Motor neuron (in vitro differentiated cells): ENCODE measurements at regions not wholly inside any gene's neighbourhood (a gene's known extent, or its start where the extent isn't known, plus 50 kb on each side); places are given as distances from the start of the nearest gene placed in this dataset.
"Not testable (repeated sequence)": the region's sequence is repeated elsewhere in the genome, so short reads cannot be mapped to it uniquely, and the experiment has no call there.

Source experiments
- ATAC-seq, 8 experiments: fragments of 200-7000 bp; cut with Tn5 transposase; replicated peaks in 6 of 8; 2 replicates each; pipeline ENCODE4 v1.8.0; 2021; ENCODE audit warnings: mild to moderate bottlenecking in 8 of 8, moderate library complexity in 8 of 8
- H3K27ac ChIP-seq, 2 donors: fragments of 250-450 bp; sonication (Bioruptor Pico); 2 replicates each; pipeline ENCODE4 v1.9.0; 2021; ENCODE audit warnings: antibody characterized with exemption in 2 of 2, mild to moderate bottlenecking in 2 of 2, moderate library complexity in 1 of 2
- H3K4me1 ChIP-seq, 2 donors: fragments of 250-450 bp; sonication (Bioruptor Pico); replicated peaks in 1 of 2; 2 replicates each; pipeline ENCODE4 v1.6.1; 2021; ENCODE audit warnings: antibody characterized with exemption in 2 of 2, mild to moderate bottlenecking in 2 of 2, moderate library complexity in 1 of 2
- H3K4me3 ChIP-seq, 5 donors: fragments of 250-450 bp; sonication (Bioruptor Pico); 2 replicates each; pipeline ENCODE4 v1.9.0; 2021; ENCODE audit warnings: antibody characterized with exemption in 5 of 5, mild to moderate bottlenecking in 5 of 5, moderate library complexity in 4 of 5
- WGBS, 10 experiments: fragments of 450-650 bp; shearing (Covaris generic); methylation state at CpG; one replicate each; pipeline ENCODE4 v1.0.0; 2022; 5-methylcytosine and 5-hydroxymethylcytosine counted together
- in situ Hi-C, 9 experiments: fragments of 400-800 bp; cut with MboI; loops; one replicate each; pipeline ENCODE4 v1.15.0; 2021; ENCODE audit warnings: low sequenced_read_pairs in 9 of 9, low pct_unique_long_range_greater_than_20kb in 2 of 9; ENCODE audit not compliant: unreplicated experiment in 9 of 9

GRCh38 chr15:29648415-29648814 lies 173.9 kb downstream of the TJP1 start:
- WGBS, 10 experiments = 14 to 93% (median 70%) methylated on average over 1 to 3 of the region's 5 CpGs; no CpG with 5 or more reads in 2 of the 10 experiments
- H3K4me3 ChIP-seq, in situ Hi-C loops: not testable (repeated sequence)

GRCh38 chr15:29645841-29646240 lies 176.4 kb downstream of the TJP1 start:
- ATAC-seq = peak in 3 of 8 experiments; percentile 67 to 77 (median 70)
- Histone ChIP-seq H3K4me1 (peaks cover 0 to 3% of the 10 kb centered on the region in 2 donors), H3K27ac (no peak overlapping the region), H3K4me3 (no peak overlapping the region)
- 14 to 100% (median 75%) methylated on average over 1 to 3 of the region's 3 CpGs; no CpG with 5 or more reads in 5 of the 10 experiments for WGBS, 10 experiments
- in situ Hi-C loops = no loop called here

More at GRCh38 chr15:29648415-29648814, 173.9 kb downstream of the TJP1 start:
- not testable (repeated sequence) for H3K27ac ChIP-seq, H3K4me1 ChIP-seq, ATAC-seq

GRCh38 chr15:29644361-29644760 lies 177.9 kb downstream of the TJP1 start:
- H3K4me1 ChIP-seq, H3K27ac ChIP-seq, H3K4me3 ChIP-seq, in situ Hi-C loops, ATAC-seq: not testable (repeated sequence)
- WGBS, 10 experiments = 54 to 99% (median 84%) methylated on average over 3 to 10 of the region's 12 CpGs; no CpG with 5 or more reads in 1 of the 10 experiments

- no peak overlapping the region for H3K27ac ChIP-seq
- peak in 5 of 8 experiments; percentile 43 to 65 (median 44) for ATAC-seq
- H3K4me1 ChIP-seq = peaks cover 10 to 15% of the 10 kb centered on the region in 2 donors
- 0 to 86% (median 47%) methylated on average over 1 to 4 of the region's 4 CpGs for WGBS, 10 experiments
- in situ Hi-C loops = no loop called here
- H3K4me3 ChIP-seq = no peak overlapping the region
These were observed 183.5 kb downstream of the TJP1 start for GRCh38 chr15:29638781-29639180.

DNA sequence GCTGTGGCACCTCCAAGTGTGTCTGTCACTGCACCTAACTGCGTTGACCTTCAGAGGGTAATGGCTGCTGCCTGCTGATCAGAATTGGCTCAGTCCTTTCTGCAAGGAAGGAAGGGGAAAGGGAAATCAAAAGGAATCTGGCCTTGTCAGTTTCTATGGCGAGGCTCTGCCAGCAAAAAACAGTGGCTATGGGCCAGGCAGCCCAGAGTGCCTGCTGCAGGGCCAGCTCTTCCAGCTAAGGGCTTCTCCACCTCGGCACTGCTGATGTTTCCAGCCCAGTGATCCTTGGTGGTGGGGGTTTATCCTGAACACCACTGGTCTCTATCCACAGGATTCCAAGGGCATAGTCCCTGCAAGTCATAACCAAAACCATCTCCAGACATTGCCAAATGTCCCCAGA lies 184.3 kb downstream of the TJP1 start:
- no peak overlapping the region for H3K4me3 ChIP-seq
- no peak for ATAC-seq

DNA sequence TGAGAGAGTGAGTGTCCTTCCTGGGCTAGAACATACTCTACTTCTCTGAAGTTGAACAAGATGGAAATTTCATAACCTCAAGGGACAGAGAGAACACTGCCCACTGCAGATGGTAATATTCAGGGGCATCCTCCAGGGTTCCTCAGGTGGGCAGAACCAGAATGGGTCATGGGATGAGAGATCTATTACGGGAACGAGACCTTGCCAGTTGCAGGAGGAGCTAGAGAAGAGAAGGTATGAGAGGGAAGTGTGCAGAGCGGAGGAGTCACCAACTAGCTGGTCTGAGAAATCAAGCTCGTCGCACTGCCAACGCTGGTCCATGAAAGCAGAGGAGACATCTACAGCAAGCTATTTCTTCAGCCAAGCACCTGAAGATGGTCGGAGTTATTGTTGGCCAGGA lies 184.7 kb downstream of the TJP1 start:
- in situ Hi-C loops = no loop called here
- ATAC-seq = no peak
- H3K4me1 ChIP-seq = peaks cover 10 to 15% of the 10 kb centered on the region in 2 donors
- WGBS, 10 experiments = 51 to 100% (median 76%) methylated on average over 1 to 7 of the region's 7 CpGs; no CpG with 5 or more reads in 3 of the 10 experiments
- H3K27ac ChIP-seq = no peak overlapping the region
- no peak overlapping the region for H3K4me3 ChIP-seq

More for the DNA sequence above, 184.3 kb downstream of the TJP1 start:
- 0 to 100% (median 83%) methylated on average over 1 to 2 of the region's 3 CpGs; no CpG with 5 or more reads in 5 of the 10 experiments for WGBS, 10 experiments
- in situ Hi-C loops = no loop called here
- peaks cover 10 to 15% of the 10 kb centered on the region in 2 donors for H3K4me1 ChIP-seq
- no peak overlapping the region for H3K27ac ChIP-seq

DNA sequence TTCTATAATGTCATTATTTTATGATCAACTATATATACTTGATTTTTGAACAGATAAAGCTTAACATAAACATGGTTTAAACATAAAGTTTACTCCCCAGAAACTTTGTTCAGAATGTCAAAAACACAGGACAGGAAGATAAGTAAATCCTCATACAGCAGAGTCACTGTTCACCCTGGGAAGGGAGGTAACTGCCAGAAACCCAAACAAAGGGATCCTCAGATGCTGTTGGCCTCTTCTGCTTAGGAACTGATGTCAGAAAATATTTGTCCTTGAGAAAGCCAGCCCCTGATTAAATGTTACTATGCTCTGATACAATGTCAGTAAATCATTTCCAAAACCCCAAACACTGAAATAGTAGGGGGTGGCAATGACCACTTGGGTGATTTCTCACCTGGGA lies 185.3 kb downstream of the TJP1 start:
- Histone ChIP-seq H3K4me1 (peaks cover 10 to 15% of the 10 kb centered on the region in 2 donors), H3K27ac (no peak overlapping the region), H3K4me3 (no peak overlapping the region)
- in situ Hi-C loops = no loop called here
- ATAC-seq = peak in 1 of 8 experiments; percentile 26

DNA sequence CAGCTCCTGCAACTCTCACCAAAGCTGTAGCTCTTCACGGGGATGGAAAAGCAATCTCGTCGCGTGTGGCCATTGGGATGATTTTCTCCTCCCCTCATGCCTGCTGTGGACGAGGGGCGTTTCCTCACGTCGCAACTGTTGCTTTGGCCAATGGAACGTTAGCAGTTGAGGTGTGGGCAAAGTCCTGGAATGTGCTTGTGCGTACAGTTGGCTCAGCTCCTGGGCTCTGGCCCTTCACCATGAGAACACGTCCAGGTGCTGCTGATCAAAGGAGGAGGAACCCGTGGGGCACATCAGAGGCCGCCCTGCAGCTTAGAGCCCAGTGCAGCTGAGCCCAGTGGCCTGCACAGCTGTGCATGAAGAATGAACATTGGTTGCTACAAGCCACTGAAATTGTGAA lies 186.1 kb downstream of the TJP1 start:
- in situ Hi-C loops = no loop called here
- peaks cover 10 to 15% of the 10 kb centered on the region in 2 donors for H3K4me1 ChIP-seq
- WGBS, 10 experiments = 0 to 90% (median 54%) methylated on average over 4 to 12 of the region's 13 CpGs; no CpG with 5 or more reads in 3 of the 10 experiments
- ATAC-seq = peak in 2 of 8 experiments; percentile 41 to 54
- H3K4me3 ChIP-seq = no peak overlapping the region
- H3K27ac ChIP-seq = peak overlapping the region; percentile 28 to 66

- H3K4me3 ChIP-seq = no peak overlapping the region
- in situ Hi-C loops = no loop called here
- H3K4me1 ChIP-seq = peaks cover 10 to 15% of the 10 kb centered on the region in 2 donors
- H3K27ac ChIP-seq = peak overlapping the region; percentile 66 to 73
- ATAC-seq = peak in 5 of 8 experiments; percentile 75 to 91 (median 88)
- WGBS, 10 experiments = 0 to 69% (median 48%) methylated on average over 2 to 5 of the region's 9 CpGs; no CpG with 5 or more reads in 3 of the 10 experiments
These were observed 186.7 kb downstream of the TJP1 start for GRCh38 chr15:29635513-29636098.

DNA sequence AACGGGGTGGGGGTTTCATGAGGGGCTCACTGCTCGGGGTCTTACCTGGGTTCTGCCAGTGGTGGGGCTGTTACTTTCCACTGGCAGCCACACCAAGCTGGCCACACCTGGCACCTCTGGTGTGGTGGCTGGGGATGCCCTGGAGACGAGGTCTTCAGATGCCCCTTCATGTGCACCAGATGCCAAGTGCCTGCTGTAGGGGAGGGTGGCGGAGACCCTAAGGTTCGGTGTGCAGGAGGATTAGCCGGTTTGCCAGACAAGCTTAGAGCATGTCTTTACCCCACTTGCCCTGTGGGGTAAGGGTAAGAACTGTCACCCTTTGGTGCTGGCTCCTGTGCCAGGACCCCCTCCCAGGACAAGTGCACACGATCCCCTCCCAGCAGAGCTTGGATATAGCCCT lies 188.3 kb downstream of the TJP1 start:
- in situ Hi-C loops = no loop called here
- peaks cover 12 to 15% of the 10 kb centered on the region in 2 donors for H3K4me1 ChIP-seq
- WGBS, 10 experiments = 14 to 100% (median 25%) methylated on average over 1 to 2 of the region's 7 CpGs; no CpG with 5 or more reads in 6 of the 10 experiments
- H3K27ac ChIP-seq = no peak overlapping the region
- no peak overlapping the region for H3K4me3 ChIP-seq
- no peak for ATAC-seq

DNA sequence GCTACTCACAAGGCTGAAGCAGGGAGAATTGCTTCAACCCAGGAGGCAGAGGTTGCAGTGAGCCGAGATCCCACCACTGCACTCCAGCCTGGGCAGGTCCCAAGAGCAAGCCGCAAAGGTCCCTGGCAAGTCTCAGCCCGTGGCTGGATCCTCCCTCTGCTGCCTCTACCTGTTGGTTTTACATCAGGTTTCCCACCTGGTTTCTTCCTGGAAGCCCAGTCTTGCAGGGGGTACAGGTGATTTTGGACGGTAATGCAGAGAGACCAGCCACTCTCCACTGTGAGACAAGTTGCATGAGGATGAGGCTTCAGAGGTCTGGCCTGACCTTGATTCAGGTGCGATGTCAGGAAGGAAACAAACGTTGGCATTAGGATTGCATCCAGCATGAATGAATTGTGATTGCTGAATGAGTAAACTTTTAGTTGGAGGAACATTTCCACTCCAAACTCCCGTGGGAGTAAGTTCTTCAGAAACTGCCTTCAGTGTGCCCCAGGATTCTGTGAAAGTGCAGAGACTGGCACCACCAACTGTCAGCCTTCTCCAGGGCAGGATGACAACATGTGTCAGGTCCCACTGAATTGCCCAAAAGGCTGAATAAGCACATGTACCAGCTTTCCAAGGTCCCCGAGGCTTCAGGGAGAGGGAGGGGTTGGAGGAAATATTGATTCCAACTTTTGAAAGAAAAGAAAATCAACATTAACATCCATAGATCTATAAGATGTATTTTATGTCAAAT lies 189.4 kb downstream of the TJP1 start:
- H3K27ac ChIP-seq = no peak overlapping the region
- no peak for ATAC-seq
- in situ Hi-C loops = no loop called here
- H3K4me1 ChIP-seq = peaks cover 12 to 15% of the 10 kb centered on the region in 2 donors
- H3K4me3 ChIP-seq = no peak overlapping the region
- WGBS, 10 experiments = 0 to 100% (median 40%) methylated on average over 1 to 4 of the region's 8 CpGs; no CpG with 5 or more reads in 1 of the 10 experiments

DNA sequence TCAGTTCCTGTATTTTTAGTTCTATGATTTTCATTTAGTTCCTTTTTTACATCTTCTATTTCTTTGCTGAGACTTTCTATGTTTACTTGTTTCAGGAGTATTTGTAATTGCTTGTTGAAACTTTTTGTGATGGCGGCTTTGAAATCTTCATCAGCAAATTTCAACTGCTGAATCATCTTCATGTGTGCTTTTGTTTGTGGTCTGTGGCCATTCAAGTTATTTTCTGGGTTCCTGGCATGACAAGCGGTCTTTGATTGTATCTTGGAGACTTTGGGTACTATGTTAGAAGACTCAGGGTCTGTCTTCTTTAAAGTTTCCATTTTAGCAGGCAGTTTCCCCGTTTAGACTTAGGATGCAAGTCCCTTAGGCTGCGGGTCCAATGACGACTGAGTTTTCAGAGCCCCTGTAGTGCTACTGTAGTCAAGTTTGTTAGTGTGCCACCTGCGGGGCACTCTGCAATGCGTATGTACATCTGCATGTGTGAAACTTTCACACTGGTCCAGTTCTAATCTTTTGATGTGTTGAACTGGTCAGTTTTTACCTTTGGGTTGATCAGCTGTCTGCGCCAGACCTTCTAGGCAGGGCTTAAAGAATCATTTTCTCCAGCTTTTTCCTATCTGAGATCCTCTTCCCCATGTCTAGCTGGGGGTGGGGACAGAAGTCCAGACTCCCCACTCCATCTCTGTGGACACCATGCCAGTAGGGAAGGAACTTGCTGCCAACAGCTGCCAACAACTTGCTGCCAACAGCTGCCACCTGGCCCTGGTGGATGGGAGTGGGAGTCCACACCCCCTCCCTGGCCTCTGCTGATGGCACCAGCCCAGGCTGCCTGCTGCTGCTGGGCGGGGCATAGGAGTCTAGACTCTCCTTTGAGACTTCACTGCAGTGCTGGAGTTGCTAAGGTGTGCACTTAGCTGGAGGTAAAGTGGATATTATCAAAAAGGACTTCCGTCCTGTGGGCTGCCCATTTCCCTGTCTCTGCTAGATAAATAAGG lies 190.9 kb downstream of the TJP1 start:
- H3K4me1 ChIP-seq = peaks cover 12 to 15% of the 10 kb centered on the region in 2 donors
- in situ Hi-C loops = no loop called here
- no peak overlapping the region for H3K4me3 ChIP-seq
- no peak overlapping the region for H3K27ac ChIP-seq
- 17 to 100% (median 74%) methylated on average over 1 to 10 of the region's 10 CpGs for WGBS, 10 experiments
- ATAC-seq = peak in 2 of 8 experiments; percentile 35 to 45
